HEK293 (cell line): ENCODE measurements at regions not wholly inside any gene's neighbourhood (a gene's known extent, or its start where the extent isn't known, plus 50 kb on each side); places are given as distances from the start of the nearest gene placed in this dataset.
"Not testable (repeated sequence)": the region's sequence is repeated elsewhere in the genome, so short reads cannot be mapped to it uniquely, and the experiment has no call there.

Experiments used
- ZNF133 ChIP-seq: fragments of 450-650 bp; formaldehyde crosslinking; IDR thresholded peaks from 2 replicates; pipeline ENCODE4 v1.5.1; 2016; ENCODE audit warnings: missing biosample characterization, missing genetic modification characterization
- ZNF621 ChIP-seq: fragments of 450-650 bp; formaldehyde crosslinking; IDR thresholded peaks from 2 replicates; pipeline ENCODE4 v1.5.1; 2017; ENCODE audit warnings: missing biosample characterization, missing genetic modification characterization
- TF ChIP-seq, protein P1 (sequence below): fragments of 450-650 bp; formaldehyde crosslinking; IDR thresholded peaks from 2 replicates; pipeline ENCODE4 v1.5.1; 2016; ENCODE audit warnings: missing biosample characterization, missing genetic modification characterization
- TF ChIP-seq, protein P2 (sequence below): fragments of 450-650 bp; formaldehyde crosslinking; IDR thresholded peaks from 2 replicates; pipeline ENCODE4 v1.5.1; 2016; ENCODE audit warnings: missing biosample characterization, missing genetic modification characterization

DNA sequence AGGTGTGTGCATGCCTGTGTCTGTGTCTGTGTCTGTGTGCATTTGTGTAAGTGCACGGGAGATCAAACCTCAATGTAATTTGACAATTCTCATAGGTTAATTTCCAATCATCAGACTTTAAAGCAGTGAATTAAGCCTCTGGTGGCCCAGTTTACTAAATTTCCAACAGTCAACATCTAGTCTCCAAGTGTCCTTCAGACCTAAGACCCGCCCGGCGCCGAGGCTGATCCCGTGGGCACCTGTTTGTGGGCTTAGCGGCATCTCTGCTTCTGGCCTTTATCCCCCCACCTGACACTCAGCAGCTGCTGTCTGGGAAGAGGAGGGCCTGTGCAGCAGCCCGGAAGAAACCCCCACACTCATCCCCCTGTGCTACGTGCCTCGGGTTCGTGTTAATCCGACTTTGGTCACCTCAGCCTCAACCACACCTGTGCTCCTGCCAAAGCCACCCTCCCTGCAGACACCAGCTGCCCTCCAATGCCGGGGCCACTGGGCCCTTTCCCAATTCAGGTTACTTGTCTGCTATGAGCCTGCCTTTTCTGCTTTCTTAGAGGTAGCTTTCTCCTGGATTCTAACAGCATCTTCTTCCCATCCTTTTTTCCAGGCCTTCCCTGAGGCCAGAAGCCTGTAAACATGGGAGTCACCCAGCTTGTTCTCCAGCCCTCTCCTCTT is 154.7 kb downstream of the ATP6V0E2 start:
- TF ChIP-seq, protein P1, sequence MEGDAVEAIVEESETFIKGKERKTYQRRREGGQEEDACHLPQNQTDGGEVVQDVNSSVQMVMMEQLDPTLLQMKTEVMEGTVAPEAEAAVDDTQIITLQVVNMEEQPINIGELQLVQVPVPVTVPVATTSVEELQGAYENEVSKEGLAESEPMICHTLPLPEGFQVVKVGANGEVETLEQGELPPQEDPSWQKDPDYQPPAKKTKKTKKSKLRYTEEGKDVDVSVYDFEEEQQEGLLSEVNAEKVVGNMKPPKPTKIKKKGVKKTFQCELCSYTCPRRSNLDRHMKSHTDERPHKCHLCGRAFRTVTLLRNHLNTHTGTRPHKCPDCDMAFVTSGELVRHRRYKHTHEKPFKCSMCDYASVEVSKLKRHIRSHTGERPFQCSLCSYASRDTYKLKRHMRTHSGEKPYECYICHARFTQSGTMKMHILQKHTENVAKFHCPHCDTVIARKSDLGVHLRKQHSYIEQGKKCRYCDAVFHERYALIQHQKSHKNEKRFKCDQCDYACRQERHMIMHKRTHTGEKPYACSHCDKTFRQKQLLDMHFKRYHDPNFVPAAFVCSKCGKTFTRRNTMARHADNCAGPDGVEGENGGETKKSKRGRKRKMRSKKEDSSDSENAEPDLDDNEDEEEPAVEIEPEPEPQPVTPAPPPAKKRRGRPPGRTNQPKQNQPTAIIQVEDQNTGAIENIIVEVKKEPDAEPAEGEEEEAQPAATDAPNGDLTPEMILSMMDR: not testable (repeated sequence)
- not testable (repeated sequence) for TF ChIP-seq ZNF133; ZNF621 (tag by site-specific recombination)
- TF ChIP-seq, protein P2, sequence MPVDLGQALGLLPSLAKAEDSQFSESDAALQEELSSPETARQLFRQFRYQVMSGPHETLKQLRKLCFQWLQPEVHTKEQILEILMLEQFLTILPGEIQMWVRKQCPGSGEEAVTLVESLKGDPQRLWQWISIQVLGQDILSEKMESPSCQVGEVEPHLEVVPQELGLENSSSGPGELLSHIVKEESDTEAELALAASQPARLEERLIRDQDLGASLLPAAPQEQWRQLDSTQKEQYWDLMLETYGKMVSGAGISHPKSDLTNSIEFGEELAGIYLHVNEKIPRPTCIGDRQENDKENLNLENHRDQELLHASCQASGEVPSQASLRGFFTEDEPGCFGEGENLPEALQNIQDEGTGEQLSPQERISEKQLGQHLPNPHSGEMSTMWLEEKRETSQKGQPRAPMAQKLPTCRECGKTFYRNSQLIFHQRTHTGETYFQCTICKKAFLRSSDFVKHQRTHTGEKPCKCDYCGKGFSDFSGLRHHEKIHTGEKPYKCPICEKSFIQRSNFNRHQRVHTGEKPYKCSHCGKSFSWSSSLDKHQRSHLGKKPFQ (tag by site-specific recombination): not testable (repeated sequence)
